Activated B cell treated with CpG ODN at 0.5 μM for 24 hours (primary cell): ENCODE measurements at regions not wholly inside any gene's neighbourhood (a gene's known extent, or its start where the extent isn't known, plus 50 kb on each side); places are given as distances from the start of the nearest gene placed in this dataset.

Experiments
- ATAC-seq: fragments of 200-7000 bp; cut with Tn5 transposase; one replicate; pipeline ENCODE4 v1.10.0; 2021; ENCODE audit warnings: low read depth, mild to moderate bottlenecking, moderate library complexity
- CTCF ChIA-PET: fragments of 350-600 bp; sonication (Branson Sonifier 250); formaldehyde crosslinking; loops from one replicate; lab custom pipeline; 2021; ENCODE audit warnings: antibody characterized with exemption; lab: Charles Lee
- POLR2A ChIA-PET: fragments of 350-600 bp; sonication (Branson Sonifier 250); formaldehyde crosslinking; loops from one replicate; lab custom pipeline; 2021; ENCODE audit warnings: antibody characterized with exemption; lab: Charles Lee
- DNase-seq: peaks from one replicate; pipeline ENCODE4 v3.0.0; 2022
- H3K27ac Mint-ChIP-seq: one replicate; pipeline ENCODE4 v1.8.0; 2020; ENCODE audit warnings: mixed read lengths
- H3K27me3 Mint-ChIP-seq: one replicate; pipeline ENCODE4 v1.8.0; 2021; ENCODE audit warnings: mixed read lengths
- H3K36me3 Mint-ChIP-seq: one replicate; pipeline ENCODE4 v1.8.0; 2021; ENCODE audit warnings: low read depth, mixed read lengths
- H3K4me1 Mint-ChIP-seq: one replicate; pipeline ENCODE4 v1.8.0; 2021; ENCODE audit warnings: mixed read lengths
- H3K4me3 Mint-ChIP-seq: one replicate; pipeline ENCODE4 v1.8.0; 2020; ENCODE audit warnings: mild to moderate bottlenecking, mixed read lengths
- H3K9me3 Mint-ChIP-seq: one replicate; pipeline ENCODE4 v1.8.0; 2020; ENCODE audit warnings: mixed read lengths
- CTCF ChIP-seq: fragments of 200-600 bp; IDR thresholded peaks from one replicate; pipeline ENCODE4 v1.8.0; 2022; ENCODE audit warnings: antibody characterized with exemption, mild to moderate bottlenecking
- intact Hi-C: fragments of 100-400 bp; cut with micrococcal nuclease; formaldehyde crosslinking; loops from one replicate; pipeline ENCODE4 v1.15.1; 2024

DNA sequence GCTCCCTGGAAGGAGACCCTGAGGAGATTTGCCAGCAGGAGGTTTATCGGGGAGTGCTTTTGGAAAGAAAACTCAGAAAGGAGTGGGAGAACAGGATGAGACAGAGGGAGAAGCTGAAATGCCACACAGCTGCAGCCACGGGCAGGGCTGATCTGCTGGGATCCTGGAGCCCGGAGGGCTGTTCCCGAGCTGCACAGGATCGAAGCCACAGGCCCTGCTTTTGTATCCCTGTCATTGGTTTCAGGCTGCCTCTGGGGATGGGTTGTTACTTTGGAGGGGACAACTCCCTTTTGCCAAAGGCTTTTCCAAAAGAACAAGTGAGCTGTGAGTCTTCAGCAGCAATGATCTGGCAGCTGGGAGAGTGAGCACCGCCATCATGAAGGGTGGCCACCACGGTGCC is 152.5 kb upstream of the PTCH1 start:
- intact Hi-C loops: no loop called here
- ATAC-seq (no peak), DNase-seq (no peak)
- no peaks in the 10 kb centered on the region for H3K36me3 Mint-ChIP-seq
- H3K4me1 Mint-ChIP-seq: no peaks in the 10 kb centered on the region
- peaks cover 2% of the 10 kb centered on the region for H3K9me3 Mint-ChIP-seq
- peaks cover 13% of the 10 kb centered on the region for H3K27me3 Mint-ChIP-seq
- no peak for TF ChIP-seq CTCF
- POLR2A ChIA-PET: no interaction called here
- no peak overlapping the region for H3K27ac Mint-ChIP-seq
- H3K4me3 Mint-ChIP-seq: no peak overlapping the region
- CTCF ChIA-PET: no interaction called here

DNA sequence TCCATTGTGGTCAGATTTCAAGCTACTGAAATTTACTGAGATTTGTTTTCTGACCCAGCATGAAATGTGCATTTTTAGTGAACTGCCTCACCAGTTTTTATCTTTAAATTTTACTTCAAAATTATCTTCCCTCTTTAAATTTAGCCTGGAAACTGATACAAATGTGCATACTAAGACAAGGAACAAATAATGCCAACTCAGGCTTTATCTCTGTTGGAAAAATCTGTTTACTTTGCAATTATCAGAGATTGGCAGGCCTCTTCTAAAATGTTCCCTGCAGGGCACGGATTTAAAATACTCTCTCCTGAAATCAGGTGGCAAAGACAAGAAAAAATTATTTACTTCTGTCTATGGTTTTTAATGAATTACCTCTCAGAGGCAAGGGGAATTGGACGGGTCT is 151.0 kb upstream of the PTCH1 start:
- no peak for TF ChIP-seq CTCF
- Mint-ChIP-seq H3K27ac (no peak overlapping the region), H3K4me3 (no peak overlapping the region), H3K36me3 (no peaks in the 10 kb centered on the region), H3K4me1 (no peaks in the 10 kb centered on the region), H3K9me3 (peaks cover 2% of the 10 kb centered on the region), H3K27me3 (peaks cover 13% of the 10 kb centered on the region)
- intact Hi-C loops: no loop called here
- ChIA-PET CTCF (no interaction called here), POLR2A (no interaction called here)
- DNase-seq: no peak
- no peak for ATAC-seq

GRCh38 chr9:95666785-95667155 is 150.0 kb upstream of the PTCH1 start:
- no peak overlapping the region for H3K27ac Mint-ChIP-seq
- no peaks in the 10 kb centered on the region for H3K36me3 Mint-ChIP-seq
- H3K9me3 Mint-ChIP-seq: peaks cover 2% of the 10 kb centered on the region
- H3K27me3 Mint-ChIP-seq: peaks cover 13% of the 10 kb centered on the region
- DNase-seq (no peak), ATAC-seq (no peak)
- H3K4me1 Mint-ChIP-seq: no peaks in the 10 kb centered on the region
- no peak overlapping the region for H3K4me3 Mint-ChIP-seq
- ChIA-PET CTCF (no interaction called here), POLR2A (no interaction called here)
- TF ChIP-seq CTCF: no peak
- intact Hi-C loops: no loop called here

- no peak for DNase-seq
- no peak for TF ChIP-seq CTCF
- Mint-ChIP-seq H3K4me1 (no peaks in the 10 kb centered on the region), H3K27ac (no peak overlapping the region), H3K36me3 (no peaks in the 10 kb centered on the region), H3K9me3 (peaks cover 2% of the 10 kb centered on the region), H3K4me3 (no peak overlapping the region), H3K27me3 (peaks cover 15% of the 10 kb centered on the region)
- intact Hi-C loops: no loop called here
- ChIA-PET CTCF (no interaction called here), POLR2A (no interaction called here)
- ATAC-seq: no peak
These were observed 149.5 kb upstream of the PTCH1 start for GRCh38 chr9:95666096-95666784.

GRCh38 chr9:95653246-95653645 is 136.5 kb upstream of the PTCH1 start:
- DNase-seq (no peak), ATAC-seq (no peak)
- Mint-ChIP-seq H3K9me3 (peaks cover 2% of the 10 kb centered on the region), H3K27ac (no peak overlapping the region), H3K27me3 (peaks cover 4% of the 10 kb centered on the region), H3K4me3 (no peak overlapping the region), H3K4me1 (no peaks in the 10 kb centered on the region), H3K36me3 (no peaks in the 10 kb centered on the region)
- ChIA-PET CTCF (no interaction called here), POLR2A (no interaction called here)
- intact Hi-C loops: no loop called here
- no peak for TF ChIP-seq CTCF
